Fibroblast of gingiva (primary cell): ENCODE measurements at regions not wholly inside any gene's neighbourhood (a gene's known extent, or its start where the extent isn't known, plus 50 kb on each side); places are given as distances from the start of the nearest gene placed in this dataset.
"Not testable (repeated sequence)": the region's sequence is repeated elsewhere in the genome, so short reads cannot be mapped to it uniquely, and the experiment has no call there.

Experiments used
- DNase-seq: peaks from one replicate; pipeline ENCODE4 v3.0.0-alpha.2; 2011; ENCODE audit warnings: low read depth

- DNase-seq = no peak
Measured at GRCh38 chrX:136975684-136976470, 57.9 kb downstream of the GPR101 start.

GRCh38 chrX:136967966-136968365 is 65.8 kb downstream of the GPR101 start:
- DNase-seq = no peak

GRCh38 chrX:136963973-136964372 is 69.8 kb downstream of the GPR101 start:
- no peak for DNase-seq

DNA sequence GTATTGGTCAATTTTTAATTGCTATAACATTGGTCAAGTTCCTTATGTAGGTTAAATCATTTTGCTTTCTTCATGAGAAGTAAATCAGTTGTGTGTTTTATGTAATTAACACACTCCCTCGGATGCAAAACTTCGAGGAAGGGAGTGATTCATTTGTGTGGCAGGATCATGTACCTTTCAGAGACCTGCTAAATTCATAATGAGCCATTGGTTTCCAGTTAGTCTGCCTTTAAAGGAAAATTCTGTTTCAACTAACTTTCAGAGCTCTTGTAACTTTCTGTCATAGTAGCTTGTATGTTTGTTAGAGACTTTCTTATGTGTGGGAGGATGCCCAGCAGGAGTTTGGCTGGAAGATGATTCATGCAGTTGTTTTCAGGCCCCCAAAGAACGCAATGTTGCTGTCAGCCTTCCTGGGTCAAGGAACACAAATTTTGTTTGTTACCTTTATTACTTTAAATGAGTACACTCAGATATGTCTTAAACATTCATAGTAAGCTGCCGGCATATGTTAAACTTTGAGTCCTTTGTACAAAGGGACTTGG is 72.1 kb downstream of the GPR101 start:
- DNase-seq = no peak

DNA sequence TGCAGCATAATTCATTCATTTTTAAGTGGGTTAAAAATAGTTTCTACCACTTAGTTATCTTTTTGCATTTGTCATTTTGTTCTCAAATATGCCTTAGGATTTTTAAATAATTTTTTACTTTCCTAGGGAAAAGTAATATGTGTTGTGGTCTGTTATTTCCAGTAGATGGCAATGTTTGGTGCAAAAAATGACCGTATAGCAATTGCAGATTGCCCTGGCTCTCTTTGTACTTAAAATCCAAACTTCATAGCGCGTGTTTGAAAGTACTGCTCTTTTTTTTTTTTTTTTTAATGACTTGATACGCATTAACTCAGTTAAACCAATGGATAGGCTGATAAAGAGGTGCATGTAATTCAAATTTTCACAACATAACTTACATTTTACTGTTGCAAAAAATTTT is 74.4 kb upstream of the RBMX start:
- peak; percentile 26 for DNase-seq

GRCh38 chrX:136953867-136954787 is 73.6 kb upstream of the RBMX start:
- peak; percentile 61 for DNase-seq

- DNase-seq = no peak
Measured at GRCh38 chrX:136950211-136950610, 69.7 kb upstream of the RBMX start.

DNA sequence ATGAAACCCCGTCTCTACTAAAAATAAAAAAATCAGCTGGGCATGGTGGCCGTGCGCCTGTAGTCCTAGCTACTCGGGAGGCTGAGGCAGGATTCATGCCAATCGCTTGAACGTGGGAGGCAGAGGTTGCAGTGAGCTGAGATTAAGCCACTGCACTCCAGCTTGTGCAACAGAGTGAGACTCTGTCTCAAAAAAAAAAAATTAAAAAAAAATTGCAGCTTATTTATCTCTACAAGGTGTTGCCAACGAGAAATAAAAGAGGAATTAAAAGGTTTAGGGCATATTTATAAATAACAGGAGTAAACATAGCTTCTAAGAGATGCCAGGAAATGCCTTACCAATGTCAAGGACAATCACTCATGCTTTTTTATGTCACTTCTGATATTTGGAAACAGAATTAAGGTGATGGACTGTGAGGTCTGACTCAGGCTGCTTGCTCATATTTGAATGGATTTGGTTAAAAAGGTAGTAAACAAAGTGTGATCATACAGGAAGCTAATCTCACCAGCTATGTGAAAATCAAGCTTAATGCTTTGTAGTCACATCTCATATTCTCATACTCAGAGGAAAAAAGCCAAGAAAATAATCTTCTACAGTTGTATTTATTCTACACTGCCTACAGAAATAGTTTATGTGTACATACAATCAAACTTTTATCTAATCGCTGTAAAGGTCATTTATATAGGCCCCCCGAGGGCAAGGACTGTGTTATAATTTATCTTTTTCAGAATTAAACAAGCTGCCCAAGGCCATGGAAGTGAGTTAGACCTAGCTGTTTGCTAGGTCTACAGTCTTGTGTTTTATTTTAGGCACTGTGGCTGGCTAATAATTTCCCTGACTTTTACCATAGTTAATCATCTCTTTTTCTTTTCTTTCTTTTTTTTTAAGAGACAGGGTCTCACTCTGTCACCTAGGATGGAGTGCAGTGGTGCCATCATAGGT is 61.1 kb upstream of the RBMX start:
- DNase-seq = no peak

GRCh38 chrX:136936183-136936549 is 55.6 kb upstream of the RBMX start:
- no peak for DNase-seq

GRCh38 chrX:136935533-136936182 is 55.1 kb upstream of the RBMX start:
- DNase-seq = not testable (repeated sequence)

DNA sequence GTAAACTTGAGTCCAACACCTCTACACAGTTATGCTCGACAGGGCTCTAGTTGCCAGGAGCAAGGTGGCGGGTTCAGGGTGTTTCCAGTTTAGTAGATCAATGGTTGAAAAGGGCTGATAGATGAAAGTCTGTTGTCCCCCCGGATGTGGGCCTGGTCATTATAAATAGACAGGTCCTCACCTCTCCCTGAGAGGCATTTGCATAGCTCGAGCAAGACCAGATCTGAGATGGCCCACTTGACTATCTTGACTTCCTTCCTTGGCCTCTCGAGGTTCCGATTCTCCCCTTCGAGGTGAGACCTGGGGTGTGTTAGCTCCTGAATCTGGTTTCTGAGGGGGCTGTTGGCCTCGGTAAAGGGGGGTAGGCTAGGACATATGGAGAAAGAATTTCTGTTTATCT is 54.1 kb upstream of the RBMX start:
- DNase-seq = not testable (repeated sequence)

DNA sequence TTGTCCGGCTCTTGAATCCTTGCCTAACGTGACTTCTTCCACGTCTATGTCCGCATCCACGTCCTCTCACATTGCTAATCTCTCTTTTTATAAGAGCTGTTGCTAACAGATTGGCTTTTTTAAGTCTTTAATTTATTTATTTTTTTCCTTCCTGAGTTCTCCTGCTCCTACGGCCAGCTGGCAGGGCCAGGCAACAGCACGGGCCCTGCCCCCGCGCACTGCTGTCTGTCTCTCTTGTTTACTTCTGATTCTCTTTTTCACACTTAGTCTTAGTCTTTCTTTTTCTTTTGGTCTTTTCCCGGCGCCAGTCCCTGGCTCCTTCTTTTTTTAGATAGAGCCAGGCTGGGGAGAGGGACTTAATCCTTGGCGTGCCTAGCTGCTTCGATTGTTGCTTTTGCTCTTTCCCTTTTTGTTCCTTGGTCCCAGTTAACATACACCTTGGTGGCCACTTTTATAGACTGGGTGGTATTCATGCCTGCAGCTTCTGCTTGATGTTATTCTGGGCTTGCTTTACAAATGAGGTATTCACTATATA is 53.2 kb upstream of the RBMX start:
- no peak for DNase-seq

DNA sequence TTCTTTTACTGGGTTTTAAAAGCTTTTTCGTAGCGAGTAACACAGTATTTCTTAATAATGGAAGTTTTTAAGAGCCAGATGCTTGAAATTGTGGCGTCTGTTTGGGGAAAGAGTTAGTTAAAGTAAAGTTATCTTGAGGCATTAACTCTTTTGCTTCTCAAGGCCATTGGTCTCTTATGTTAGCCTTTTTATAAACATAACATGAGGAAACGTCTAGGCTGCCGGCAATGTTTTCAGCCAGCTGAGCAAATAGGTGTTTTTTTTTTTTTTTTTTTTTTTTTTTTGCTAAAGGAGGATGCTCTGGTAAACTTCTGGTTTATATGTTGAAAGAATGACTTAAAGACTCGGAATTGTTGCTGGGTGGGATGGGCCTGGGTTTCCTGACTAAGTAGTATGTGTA is 51.1 kb upstream of the RBMX start:
- no peak for DNase-seq
